Hepatocyte (in vitro differentiated cells): ENCODE measurements at regions not wholly inside any gene's neighbourhood (a gene's known extent, or its start where the extent isn't known, plus 50 kb on each side); places are given as distances from the start of the nearest gene placed in this dataset.

Experiments used
- DNase-seq: peaks from one replicate; pipeline ENCODE4 v3.0.0-alpha.2; 2016; ENCODE audit warnings: low spot score
- H2AFZ ChIP-seq: fragments of 200-600 bp; sonication (generic); 2 replicates; pipeline ENCODE4 v1.6.0; 2016; ENCODE audit warnings: antibody characterized with exemption, mild to moderate bottlenecking
- H3K27ac ChIP-seq: fragments of 200-600 bp; sonication (generic); 2 replicates; pipeline ENCODE4 v1.5.1; 2016; ENCODE audit warnings: mild to moderate bottlenecking
- H3K27me3 ChIP-seq: fragments of 200-600 bp; sonication (generic); 2 replicates; pipeline ENCODE4 v1.6.1; 2016
- H3K36me3 ChIP-seq: fragments of 200-600 bp; sonication (generic); replicated peaks from 2 replicates; pipeline ENCODE4 v1.5.1; 2016; ENCODE audit warnings: low read depth; ENCODE audit not compliant: insufficient read depth
- H3K4me1 ChIP-seq: fragments of 200-600 bp; sonication (generic); 2 replicates; pipeline ENCODE4 v1.5.1; 2016; ENCODE audit warnings: mild to moderate bottlenecking, moderate library complexity; ENCODE audit not compliant: insufficient read depth
- H3K4me2 ChIP-seq: fragments of 200-600 bp; sonication (generic); 2 replicates; pipeline ENCODE4 v1.6.0; 2016
- H3K4me3 ChIP-seq: fragments of 200-600 bp; sonication (generic); 2 replicates; pipeline ENCODE4 v1.5.1; 2016; ENCODE audit warnings: mild to moderate bottlenecking
- H3K79me2 ChIP-seq: fragments of 200-600 bp; sonication (generic); 2 replicates; pipeline ENCODE4 v1.6.0; 2017; ENCODE audit warnings: mild to moderate bottlenecking
- H3K9me2 ChIP-seq: fragments of 200-600 bp; sonication (generic); replicated peaks from 2 replicates; pipeline ENCODE4 v1.6.0; 2017; ENCODE audit warnings: mild to moderate bottlenecking; ENCODE audit not compliant: insufficient read depth
- H3K9me3 ChIP-seq: fragments of 200-600 bp; sonication (generic); 2 replicates; pipeline ENCODE4 v1.5.1; 2016; ENCODE audit warnings: low read depth, mild to moderate bottlenecking
- H4K20me1 ChIP-seq: fragments of 200-600 bp; sonication (generic); 2 replicates; pipeline ENCODE4 v1.6.0; 2016; ENCODE audit warnings: mild to moderate bottlenecking; ENCODE audit not compliant: insufficient read depth, poor library complexity, severe bottlenecking
- CTCF ChIP-seq: fragments of 200-600 bp; sonication (generic); IDR thresholded peaks from 2 replicates; pipeline ENCODE4 v1.5.1; 2016; ENCODE audit warnings: antibody characterized with exemption, mild to moderate bottlenecking; ENCODE audit not compliant: poor library complexity
- EZH2 ChIP-seq: fragments of 200-600 bp; sonication (generic); IDR thresholded peaks from 2 replicates; pipeline ENCODE4 v1.6.1; 2016; ENCODE audit warnings: antibody characterized with exemption, mild to moderate bottlenecking, borderline replicate concordance
- EZH2phosphoT487 ChIP-seq: fragments of 200-600 bp; sonication (generic); IDR thresholded peaks from one replicate; pipeline ENCODE4 v1.6.1; 2018; ENCODE audit warnings: antibody characterized with exemption, mild to moderate bottlenecking, low read depth, moderate library complexity; ENCODE audit not compliant: unreplicated experiment, severe bottlenecking
- WGBS: methylation state at CpG from one replicate; pipeline ENCODE4 v1.1.6; 2016; ENCODE audit warnings: low lambda C conversion rate; ENCODE audit errors: missing lambda C conversion rate; 5-methylcytosine and 5-hydroxymethylcytosine counted together

- H4K20me1 ChIP-seq: no peaks in the 10 kb centered on the region
- H3K27ac ChIP-seq: no peak overlapping the region
- H3K4me2 ChIP-seq: no peak overlapping the region
- H3K9me3 ChIP-seq: no peaks in the 10 kb centered on the region
- H2AFZ ChIP-seq: no peak overlapping the region
- no peaks in the 10 kb centered on the region for H3K4me1 ChIP-seq
- DNase-seq: no peak
- H3K4me3 ChIP-seq: no peak overlapping the region
- 83% methylated on average over 4 of the region's 4 CpGs for WGBS
- no peaks in the 10 kb centered on the region for H3K36me3 ChIP-seq
- H3K27me3 ChIP-seq: no peaks in the 10 kb centered on the region
- TF ChIP-seq EZH2: no peak
- TF ChIP-seq CTCF: no peak
- TF ChIP-seq EZH2phosphoT487: no peak
- H3K9me2 ChIP-seq: no peaks in the 10 kb centered on the region
- H3K79me2 ChIP-seq: no peaks in the 10 kb centered on the region
These were observed 1158.7 kb upstream of the CNTN5 start for GRCh38 chr11:97862021-97862420.

GRCh38 chr11:97865424-97866012, 1155.2 kb upstream of the CNTN5 start:
- H3K79me2 ChIP-seq: no peaks in the 10 kb centered on the region
- no peaks in the 10 kb centered on the region for H4K20me1 ChIP-seq
- WGBS: 85% methylated on average over 3 of the region's 3 CpGs
- no peaks in the 10 kb centered on the region for H3K4me1 ChIP-seq
- H3K36me3 ChIP-seq: no peaks in the 10 kb centered on the region
- no peak overlapping the region for H3K4me2 ChIP-seq
- TF ChIP-seq EZH2 (no peak), CTCF (no peak), EZH2phosphoT487 (no peak)
- no peak overlapping the region for H3K4me3 ChIP-seq
- H3K27me3 ChIP-seq: no peaks in the 10 kb centered on the region
- no peak for DNase-seq
- H3K9me3 ChIP-seq: no peaks in the 10 kb centered on the region
- no peak overlapping the region for H2AFZ ChIP-seq
- H3K9me2 ChIP-seq: no peaks in the 10 kb centered on the region
- H3K27ac ChIP-seq: no peak overlapping the region

DNA sequence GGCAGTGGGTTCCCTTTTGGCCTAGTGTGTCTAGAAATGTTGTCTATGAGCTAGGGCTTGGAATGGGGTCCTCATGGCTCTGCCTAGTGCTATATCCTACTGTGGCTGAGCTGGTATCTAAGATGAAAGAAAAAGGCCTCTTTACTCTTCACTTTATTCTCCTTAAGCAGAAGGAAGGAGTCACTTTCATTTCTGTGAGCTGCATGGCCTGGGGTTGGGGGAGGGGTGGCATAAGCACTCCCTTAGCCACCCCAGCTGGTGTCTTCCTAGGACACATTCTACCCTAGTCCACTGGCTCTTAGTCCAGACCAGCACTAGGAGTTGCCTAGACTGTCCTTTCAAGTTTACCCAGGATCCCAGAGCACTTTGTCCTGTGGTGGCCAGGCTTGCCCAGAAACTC, 1148.9 kb upstream of the CNTN5 start:
- no peaks in the 10 kb centered on the region for H3K27me3 ChIP-seq
- H3K4me1 ChIP-seq: no peaks in the 10 kb centered on the region
- H3K36me3 ChIP-seq: no peaks in the 10 kb centered on the region
- H3K9me3 ChIP-seq: no peaks in the 10 kb centered on the region
- no peaks in the 10 kb centered on the region for H3K9me2 ChIP-seq
- no peak overlapping the region for H3K4me2 ChIP-seq
- no peak overlapping the region for H3K4me3 ChIP-seq
- H2AFZ ChIP-seq: no peak overlapping the region
- no peaks in the 10 kb centered on the region for H4K20me1 ChIP-seq
- TF ChIP-seq EZH2phosphoT487 (no peak), CTCF (no peak), EZH2 (no peak)
- H3K79me2 ChIP-seq: no peaks in the 10 kb centered on the region
- no peak for DNase-seq
- H3K27ac ChIP-seq: no peak overlapping the region

DNA sequence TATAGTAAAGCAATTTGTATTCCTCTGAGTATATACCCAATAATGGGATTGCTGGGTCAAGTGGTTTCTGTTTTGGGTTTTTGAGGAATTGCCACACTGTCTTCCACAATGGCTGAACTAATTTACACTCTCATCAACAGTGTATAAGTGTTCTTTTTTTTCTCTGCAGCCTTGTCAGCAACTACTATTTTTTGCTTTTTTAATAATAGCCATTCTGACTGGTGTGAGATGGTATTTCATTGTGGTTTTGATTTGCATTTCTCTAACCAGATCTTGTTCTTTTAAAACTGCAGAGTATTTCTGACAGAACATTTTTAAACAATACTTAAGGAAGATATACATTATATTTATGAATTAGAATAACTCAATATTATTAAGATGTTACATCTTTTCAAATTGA, 1140.5 kb upstream of the CNTN5 start:
- Histone ChIP-seq H3K9me3 (no peaks in the 10 kb centered on the region), H3K79me2 (no peaks in the 10 kb centered on the region), H3K9me2 (no peaks in the 10 kb centered on the region), H3K4me1 (no peaks in the 10 kb centered on the region), H3K36me3 (no peaks in the 10 kb centered on the region), H3K4me3 (no peak overlapping the region), H3K27me3 (no peaks in the 10 kb centered on the region), H3K27ac (no peak overlapping the region), H2AFZ (no peak overlapping the region), H4K20me1 (no peaks in the 10 kb centered on the region), H3K4me2 (no peak overlapping the region)
- TF ChIP-seq EZH2phosphoT487: no peak
- no peak for TF ChIP-seq EZH2
- no peak for TF ChIP-seq CTCF
- DNase-seq: no peak
